Epithelial cell of proximal tubule (primary cell): ENCODE measurements at regions not wholly inside any gene's neighbourhood (a gene's known extent, or its start where the extent isn't known, plus 50 kb on each side); places are given as distances from the start of the nearest gene placed in this dataset.

Experiments used
- DNase-seq: peaks from one replicate; pipeline ENCODE4 v3.0.0-alpha.2; 2011; ENCODE audit warnings: low read depth
- H3K4me3 ChIP-seq: 2 replicates; pipeline ENCODE4 v1.5.1; 2011; ENCODE audit warnings: low read depth, mild to moderate bottlenecking, low read length
- CTCF ChIP-seq: conservative IDR thresholded peaks from 2 replicates; pipeline ENCODE4 v1.5.1; 2012; ENCODE audit warnings: low read depth, mild to moderate bottlenecking, low read length

GRCh38 chr9:108463932-108464606 lies 391.7 kb downstream of the ACTL7B start:
- no peak overlapping the region for H3K4me3 ChIP-seq
- no peak for TF ChIP-seq CTCF
- no peak for DNase-seq

GRCh38 chr9:108456903-108457302 lies 398.9 kb downstream of the ACTL7B start:
- DNase-seq = no peak
- TF ChIP-seq CTCF = no peak
- no peak overlapping the region for H3K4me3 ChIP-seq

GRCh38 chr9:108445431-108446071 lies 410.2 kb downstream of the ACTL7B start:
- DNase-seq = no peak
- no peak for TF ChIP-seq CTCF
- no peak overlapping the region for H3K4me3 ChIP-seq

- H3K4me3 ChIP-seq = no peak overlapping the region
- TF ChIP-seq CTCF = no peak
- peak; percentile 41 for DNase-seq
These were observed 411.1 kb downstream of the ACTL7B start for GRCh38 chr9:108444400-108445358.

GRCh38 chr9:108443741-108444140 lies 412.0 kb downstream of the ACTL7B start:
- no peak for DNase-seq
- H3K4me3 ChIP-seq = no peak overlapping the region
- no peak for TF ChIP-seq CTCF

GRCh38 chr9:108443019-108443633 lies 412.7 kb downstream of the ACTL7B start:
- TF ChIP-seq CTCF = no peak
- DNase-seq = no peak
- no peak overlapping the region for H3K4me3 ChIP-seq
